ENCODE measurements at regions not wholly inside any gene's neighbourhood (a gene's known extent, or its start where the extent isn't known, plus 50 kb on each side); places are given as distances from the start of the nearest gene placed in this dataset.
"Not testable (repeated sequence)": the region's sequence is repeated elsewhere in the genome, so short reads cannot be mapped to it uniquely, and the experiment has no call there.

- TF ChIP-seq, protein P1, sequence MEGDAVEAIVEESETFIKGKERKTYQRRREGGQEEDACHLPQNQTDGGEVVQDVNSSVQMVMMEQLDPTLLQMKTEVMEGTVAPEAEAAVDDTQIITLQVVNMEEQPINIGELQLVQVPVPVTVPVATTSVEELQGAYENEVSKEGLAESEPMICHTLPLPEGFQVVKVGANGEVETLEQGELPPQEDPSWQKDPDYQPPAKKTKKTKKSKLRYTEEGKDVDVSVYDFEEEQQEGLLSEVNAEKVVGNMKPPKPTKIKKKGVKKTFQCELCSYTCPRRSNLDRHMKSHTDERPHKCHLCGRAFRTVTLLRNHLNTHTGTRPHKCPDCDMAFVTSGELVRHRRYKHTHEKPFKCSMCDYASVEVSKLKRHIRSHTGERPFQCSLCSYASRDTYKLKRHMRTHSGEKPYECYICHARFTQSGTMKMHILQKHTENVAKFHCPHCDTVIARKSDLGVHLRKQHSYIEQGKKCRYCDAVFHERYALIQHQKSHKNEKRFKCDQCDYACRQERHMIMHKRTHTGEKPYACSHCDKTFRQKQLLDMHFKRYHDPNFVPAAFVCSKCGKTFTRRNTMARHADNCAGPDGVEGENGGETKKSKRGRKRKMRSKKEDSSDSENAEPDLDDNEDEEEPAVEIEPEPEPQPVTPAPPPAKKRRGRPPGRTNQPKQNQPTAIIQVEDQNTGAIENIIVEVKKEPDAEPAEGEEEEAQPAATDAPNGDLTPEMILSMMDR (IDR thresholded peaks at IDR 0.05), result no peak
- Histone ChIP-seq H3K4me3 (no peak overlapping the region), H3K9me3 (peaks cover 0 to 13% (median 0%) of the 10 kb centered on the region in 11 donors), H3K27me3 (no peaks in the 10 kb centered on the region), H3K36me3 (no peaks in the 10 kb centered on the region), H3K27ac (no peak overlapping the region), H3K4me1 (no peaks in the 10 kb centered on the region)
- ATAC-seq (no peak), DNase-seq (no peak)
- WGBS, 2 donors, result 77 to 82% methylated on average over 7 of the region's 7 CpGs
- intact Hi-C loops (cut with DNase I), result no loop called here
Observed at GRCh38 chrX:7606039-7606652, 236.8 kb upstream of the VCX start.

DNA sequence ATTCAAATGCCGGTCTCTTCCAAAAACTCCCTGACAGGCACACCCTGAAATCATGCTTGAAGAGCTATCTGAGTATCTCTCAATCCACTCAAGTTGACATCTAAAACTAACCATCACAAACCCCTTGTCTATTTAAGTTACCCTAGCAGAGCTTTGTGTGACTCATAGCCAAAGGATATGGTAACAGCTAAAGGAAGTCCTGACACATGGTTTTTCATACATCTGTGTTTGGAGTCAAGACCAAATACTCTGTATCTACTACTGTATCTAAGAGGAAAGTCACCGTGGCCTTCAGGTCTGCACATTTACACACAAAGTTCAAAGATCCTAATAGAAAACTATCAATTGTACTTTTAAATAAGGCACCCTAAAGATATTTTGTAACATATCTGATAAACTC is 239.6 kb upstream of the VCX start:
- no peak overlapping the region for H3K27ac ChIP-seq

DNA sequence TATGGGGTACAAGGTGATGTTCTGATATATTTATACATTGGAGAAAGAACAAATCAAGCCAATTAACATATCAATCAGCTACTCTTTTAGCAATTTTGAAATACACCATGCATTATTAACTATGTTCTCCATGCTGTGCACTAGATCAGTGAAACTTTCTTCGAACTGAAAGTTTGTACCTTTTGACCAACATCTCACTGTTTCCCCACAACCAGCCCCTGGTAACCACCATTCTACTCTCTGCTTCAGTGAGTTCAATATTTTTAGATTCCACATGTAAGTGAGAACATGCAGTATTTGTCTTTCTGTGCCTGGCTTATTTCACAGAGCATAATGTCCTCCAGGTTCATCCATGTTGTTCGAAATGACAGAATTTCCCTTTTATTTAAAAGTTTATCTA is 246.1 kb upstream of the VCX start:
- DNase-seq (no peak), ATAC-seq (no peak)
- Histone ChIP-seq H3K9me3 (peaks cover 0 to 9% (median 0%) of the 10 kb centered on the region in 11 donors), H3K4me3 (no peak overlapping the region), H3K27me3 (no peaks in the 10 kb centered on the region), H3K4me1 (no peaks in the 10 kb centered on the region), H3K27ac (no peak overlapping the region), H3K36me3 (no peaks in the 10 kb centered on the region)
- TF ChIP-seq, protein P1 (IDR thresholded peaks at IDR 0.05), result no peak
- intact Hi-C loops (cut with DNase I), result no loop called here
- WGBS, 2 donors, result 42 to 46% methylated on average over 2 of the region's 2 CpGs

More for the DNA sequence above, 239.6 kb upstream of the VCX start:
- ATAC-seq (no peak), DNase-seq (no peak)
- no peak overlapping the region for H3K4me3 ChIP-seq
- H3K36me3 ChIP-seq, result no peaks in the 10 kb centered on the region
- peaks cover 0 to 13% (median 0%) of the 10 kb centered on the region in 11 donors for H3K9me3 ChIP-seq
- TF ChIP-seq, protein P1 (IDR thresholded peaks at IDR 0.05), result no peak
- H3K27me3 ChIP-seq, result no peaks in the 10 kb centered on the region
- WGBS, 2 donors, result 73 to 93% methylated on average over 2 of the region's 2 CpGs
- no peaks in the 10 kb centered on the region for H3K4me1 ChIP-seq
- intact Hi-C loops (cut with DNase I), result no loop called here

- 92 to 94% methylated on average over 23 to 28 of the region's 28 CpGs for WGBS, 2 donors
- H3K27me3 ChIP-seq; H3K4me1 ChIP-seq; DNase-seq; H3K9me3 ChIP-seq; intact Hi-C loops (cut with DNase I); H3K36me3 ChIP-seq; H3K27ac ChIP-seq; ATAC-seq; H3K4me3 ChIP-seq: not testable (repeated sequence)
Observed at GRCh38 chrX:7593370-7593769, 249.6 kb upstream of the VCX start.

DNA sequence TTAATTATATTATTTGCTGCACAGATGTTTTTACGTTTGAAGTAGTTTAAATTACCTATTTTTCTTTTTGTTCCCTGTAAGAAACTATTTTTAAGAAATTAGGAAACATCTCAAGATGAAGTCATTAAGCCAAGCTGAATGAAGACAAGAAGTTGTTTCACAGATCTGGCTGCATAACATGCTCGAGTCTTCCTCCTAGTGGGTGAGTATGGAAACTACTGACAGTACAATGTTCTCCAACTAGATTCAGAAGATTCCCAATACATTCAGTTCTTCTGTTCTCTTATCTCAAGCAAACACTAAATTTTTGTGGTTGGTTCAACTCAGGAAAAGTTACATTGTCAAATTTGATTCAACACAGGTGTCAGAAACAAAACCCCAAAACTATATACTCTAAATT is 256.8 kb upstream of the VCX start:
- WGBS, 2 donors, result 5 to 15% methylated on average over 2 of the region's 2 CpGs
- no peak overlapping the region for H3K4me3 ChIP-seq

More for the DNA sequence above, 256.8 kb upstream of the VCX start:
- TF ChIP-seq, protein P1 (IDR thresholded peaks at IDR 0.05), result peak in 6 of 9 donors; percentile 32 to 48 (median 39)
- ATAC-seq (no peak), DNase-seq (no peak)
- Histone ChIP-seq H3K27ac (no peak overlapping the region), H3K9me3 (no peaks in the 10 kb centered on the region), H3K36me3 (no peaks in the 10 kb centered on the region), H3K27me3 (no peaks in the 10 kb centered on the region), H3K4me1 (no peaks in the 10 kb centered on the region)
- intact Hi-C loops (cut with DNase I), result no loop called here

Data from heart right ventricle (tissue), 16 donors.